NCI-H226 (cell line): ENCODE measurements at regions not wholly inside any gene's neighbourhood (a gene's known extent, or its start where the extent isn't known, plus 50 kb on each side); places are given as distances from the start of the nearest gene placed in this dataset.

Experiments
- DNase-seq: peaks from one replicate; pipeline ENCODE4 v3.0.0-alpha.2; 2015

DNA sequence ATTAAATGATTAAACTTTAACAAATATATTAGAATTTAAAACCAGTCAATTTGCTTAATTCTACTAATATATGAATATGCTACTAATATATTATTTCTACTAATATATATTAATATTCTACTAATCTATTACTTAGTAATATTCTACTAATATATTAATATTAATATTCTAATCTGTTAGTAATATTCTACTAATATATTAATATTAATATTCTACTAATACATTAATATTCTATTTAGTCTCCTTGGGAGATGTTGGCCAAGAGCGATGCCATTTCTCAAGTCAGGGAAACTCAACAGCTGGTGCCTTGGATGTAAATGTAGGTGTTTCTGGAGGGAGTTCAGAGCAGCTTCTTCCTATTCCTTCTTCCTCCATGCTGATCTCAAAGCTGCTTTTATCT is 259.2 kb upstream of the TMTC4 start:
- no peak for DNase-seq

DNA sequence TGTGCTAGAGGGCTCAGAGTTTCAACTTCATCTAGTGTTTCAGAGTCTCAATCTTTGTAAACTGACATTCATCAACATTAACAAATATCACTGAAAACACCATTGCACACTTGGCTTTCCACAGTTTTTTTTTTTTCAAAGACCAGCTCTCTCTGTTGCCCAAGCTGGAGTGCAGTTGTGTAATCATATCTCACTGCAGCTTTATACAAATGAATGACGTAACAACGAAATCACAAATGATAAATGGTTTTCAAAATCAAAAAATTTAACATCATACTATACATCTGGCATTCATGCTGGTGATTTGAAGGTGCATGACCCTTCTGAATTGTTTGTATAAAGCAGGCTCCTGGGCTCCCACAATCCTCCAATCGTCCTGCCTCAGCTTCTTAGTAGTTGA is 248.0 kb upstream of the TMTC4 start:
- DNase-seq, result no peak

DNA sequence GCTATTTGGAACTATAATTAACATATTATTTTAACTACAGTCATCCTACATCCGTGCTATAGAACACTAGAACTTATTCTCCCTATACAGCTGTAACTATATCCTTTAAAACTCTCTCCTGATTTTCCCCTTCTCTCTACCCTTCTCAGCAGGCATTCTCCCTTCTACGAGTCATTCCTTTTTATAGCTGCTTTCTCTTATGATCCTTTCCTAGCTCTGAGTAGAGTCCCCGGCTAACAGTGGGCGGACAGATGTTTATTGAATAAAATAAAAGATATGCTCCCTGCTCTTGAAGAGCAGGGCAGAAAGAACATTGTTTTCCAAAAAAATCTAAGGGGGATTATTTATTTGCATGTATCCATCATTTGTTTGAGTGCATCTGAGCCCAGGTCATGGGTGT is 246.5 kb upstream of the TMTC4 start:
- DNase-seq, result no peak

DNA sequence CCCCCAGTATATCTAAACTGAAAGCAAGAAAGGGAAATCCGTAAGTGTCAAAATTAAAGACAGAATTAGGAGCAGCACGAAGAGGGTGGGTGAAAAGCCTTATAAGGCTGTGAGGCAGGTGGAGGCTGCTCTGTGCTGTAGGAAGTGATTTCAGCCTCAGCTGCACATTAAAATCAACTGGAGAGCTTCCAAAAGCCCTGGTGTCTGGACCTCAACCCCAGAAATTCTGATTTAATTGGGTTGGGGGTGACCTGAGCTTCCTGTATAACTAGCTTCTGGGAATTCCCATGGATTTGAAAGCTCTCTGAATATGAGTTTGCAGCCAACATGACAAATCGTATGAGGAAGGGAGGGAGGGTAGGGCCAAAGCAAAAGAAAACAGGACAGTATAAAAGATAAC is 242.4 kb upstream of the TMTC4 start:
- no peak for DNase-seq

DNA sequence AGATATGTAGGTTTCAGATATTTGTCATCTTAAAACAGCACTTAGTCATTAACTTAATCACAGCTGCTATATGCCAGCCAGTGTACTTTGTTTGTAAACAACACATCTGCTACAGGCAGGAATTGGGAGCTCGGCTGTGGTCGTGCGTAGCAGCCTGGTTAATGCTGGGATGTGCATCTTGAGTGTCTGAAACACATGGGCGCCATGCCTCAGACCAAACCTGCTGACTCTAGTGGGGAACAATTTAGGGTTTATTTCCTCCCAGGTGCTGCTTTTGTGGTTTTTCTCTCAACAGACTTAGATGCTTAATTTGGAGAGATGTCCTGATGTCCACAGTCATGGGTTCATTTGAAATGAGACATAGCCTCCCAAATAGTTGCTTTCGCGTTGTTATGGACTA is 238.5 kb upstream of the TMTC4 start:
- DNase-seq, result no peak

DNA sequence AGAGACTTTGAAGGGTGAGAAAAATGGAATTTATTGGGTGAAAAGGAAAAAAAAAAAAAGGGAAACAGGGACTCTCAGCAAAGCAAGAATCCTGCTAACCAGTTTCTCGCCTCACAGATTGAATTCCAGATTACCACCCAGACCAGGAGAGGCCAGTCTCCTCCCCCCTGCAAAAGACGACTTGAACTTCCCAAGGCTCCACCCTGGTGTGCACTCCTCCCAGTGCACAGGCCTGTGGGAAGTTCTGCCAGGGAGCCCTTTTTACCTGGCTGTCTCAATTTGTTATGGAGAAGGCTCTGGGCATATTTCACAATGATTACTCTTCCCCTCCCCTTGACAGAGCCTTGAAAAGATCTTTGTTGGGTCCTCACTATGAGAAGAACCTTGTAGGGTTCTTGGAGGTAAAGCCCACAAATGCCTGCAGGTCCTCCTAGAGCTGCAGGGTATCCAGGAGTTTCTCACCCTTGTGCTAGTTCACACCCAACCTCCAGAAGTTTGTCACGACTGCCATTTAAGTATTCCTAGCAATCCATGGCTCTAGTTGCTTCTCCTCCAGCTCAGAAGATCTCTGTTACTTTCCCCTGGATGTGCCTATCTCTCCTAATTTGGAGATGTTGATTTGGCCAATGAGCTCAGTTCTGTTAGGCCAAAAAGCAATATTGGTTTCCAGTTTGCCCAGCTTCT is 229.8 kb upstream of the TMTC4 start:
- DNase-seq, result no peak

DNA sequence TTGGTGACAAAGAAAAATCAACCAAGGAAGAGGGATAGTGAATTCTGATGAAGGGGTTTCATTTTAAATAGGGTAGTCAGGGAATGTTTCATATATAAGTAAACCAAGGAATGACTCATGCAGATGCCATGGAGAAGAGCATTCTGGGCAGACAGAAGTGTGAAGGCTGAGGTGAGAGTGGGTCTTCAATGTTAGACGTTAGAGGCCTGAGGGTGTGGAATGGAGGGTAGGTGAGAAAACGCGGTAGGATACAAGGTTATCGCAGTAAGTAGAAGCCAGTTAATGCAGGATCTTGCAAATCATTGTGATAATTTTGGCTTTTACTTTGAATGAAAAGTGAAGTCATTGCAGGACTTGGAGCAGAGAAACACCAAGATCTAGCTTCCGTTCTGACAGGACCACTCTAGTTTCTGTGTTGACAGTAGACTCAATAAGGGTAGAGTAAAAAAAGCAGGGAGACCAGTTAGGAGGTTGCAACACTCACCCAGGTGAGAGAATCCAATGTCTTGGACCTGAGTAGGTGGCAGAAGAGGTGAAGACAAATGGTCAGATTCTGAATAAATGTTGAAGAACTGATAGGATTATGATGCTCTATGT is 225.2 kb upstream of the TMTC4 start:
- DNase-seq, result no peak

DNA sequence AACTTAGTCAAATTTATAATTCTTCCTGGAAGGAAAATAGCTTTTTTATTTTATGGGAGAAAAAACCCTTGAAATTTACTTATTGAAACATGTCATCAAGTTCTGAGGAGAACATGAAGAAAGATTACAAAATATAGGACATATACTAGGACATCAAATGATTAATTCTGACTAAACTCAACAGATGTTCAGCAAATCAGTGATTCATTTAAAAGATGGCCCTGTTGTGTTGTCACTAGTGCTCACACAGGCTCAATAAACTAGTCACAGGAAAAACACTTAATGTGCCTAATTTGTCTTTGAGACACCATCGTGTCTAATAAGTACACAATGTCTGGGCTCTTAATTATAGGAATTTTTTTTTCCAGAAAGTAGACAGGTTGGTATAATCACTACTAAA is 223.8 kb upstream of the TMTC4 start:
- DNase-seq, result no peak

DNA sequence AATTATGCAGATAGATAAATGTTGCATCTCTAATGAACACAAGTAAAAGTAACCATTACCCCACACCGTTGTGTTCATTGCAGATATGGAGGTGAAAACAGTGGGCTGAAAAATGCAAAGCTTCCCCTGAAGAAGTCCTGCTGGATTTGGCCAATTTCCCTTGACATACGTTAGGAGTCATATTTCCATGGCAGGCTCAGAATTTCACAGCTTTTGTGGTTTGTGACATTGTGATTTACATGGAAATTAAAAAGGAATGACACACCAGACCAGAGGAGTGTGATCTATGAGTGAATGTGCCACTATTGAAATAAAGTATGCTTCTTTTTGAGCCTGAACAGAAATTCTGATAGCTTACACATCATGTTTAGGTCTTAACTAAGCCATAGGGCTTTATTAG is 221.1 kb upstream of the TMTC4 start:
- no peak for DNase-seq

DNA sequence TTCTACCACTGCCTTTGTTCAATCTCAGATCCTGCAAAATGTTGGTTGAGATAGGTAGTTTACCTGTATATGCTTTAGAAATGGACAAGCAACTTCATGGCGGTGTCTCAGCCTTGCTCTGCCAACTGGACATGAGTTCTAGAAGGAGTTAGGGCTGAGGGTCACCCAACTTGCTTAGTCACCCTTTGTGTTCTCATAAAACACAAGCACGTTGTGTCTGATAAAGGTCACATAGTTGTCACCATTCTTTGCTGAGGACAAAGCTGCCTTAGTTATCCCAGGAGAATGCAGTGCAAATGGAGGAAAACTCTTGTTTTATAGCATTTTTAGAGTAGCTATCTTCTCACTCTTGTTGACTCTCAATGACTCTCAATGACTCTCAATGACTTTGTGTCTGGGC is 218.4 kb upstream of the TMTC4 start:
- no peak for DNase-seq

DNA sequence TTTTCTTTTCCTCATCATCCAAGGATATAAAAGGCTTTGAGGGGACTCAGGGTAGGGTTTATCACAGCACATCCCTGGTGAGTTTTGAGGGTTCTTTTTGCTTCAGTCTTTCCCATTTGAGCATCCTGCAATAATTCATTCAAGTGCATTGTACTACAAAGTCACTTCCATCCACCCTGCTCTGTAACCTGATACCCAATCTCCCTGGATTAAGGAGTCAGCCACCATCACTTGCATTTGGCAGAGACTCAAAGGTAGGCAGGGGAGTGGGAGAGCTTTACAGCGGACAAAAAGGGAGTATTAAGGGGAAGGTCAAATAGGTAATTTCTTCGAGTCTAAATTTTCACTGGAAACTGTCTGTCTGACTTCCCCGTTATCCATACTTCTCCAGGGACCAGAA is 216.1 kb upstream of the TMTC4 start:
- DNase-seq, result no peak

DNA sequence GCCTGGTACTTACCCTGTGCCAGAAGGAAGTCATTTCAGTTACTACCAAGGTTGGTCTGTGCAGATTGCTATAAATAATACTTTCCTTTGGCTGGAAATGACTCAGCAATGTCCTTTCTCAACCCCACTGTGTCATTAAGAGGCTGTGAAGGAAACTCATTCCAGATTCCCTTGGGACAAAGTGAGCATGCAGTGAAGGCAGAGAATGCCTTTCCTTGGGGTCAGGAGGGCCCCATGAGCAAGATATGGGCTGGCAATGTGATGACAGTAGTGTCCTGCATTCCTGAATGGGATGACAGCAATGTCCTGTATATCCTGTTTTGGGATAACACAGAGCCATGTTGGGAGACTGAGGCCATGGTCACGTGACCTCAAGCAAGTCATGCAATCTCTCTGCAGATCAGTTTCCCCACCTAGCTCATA is 213.1 kb upstream of the TMTC4 start:
- DNase-seq, result no peak

DNA sequence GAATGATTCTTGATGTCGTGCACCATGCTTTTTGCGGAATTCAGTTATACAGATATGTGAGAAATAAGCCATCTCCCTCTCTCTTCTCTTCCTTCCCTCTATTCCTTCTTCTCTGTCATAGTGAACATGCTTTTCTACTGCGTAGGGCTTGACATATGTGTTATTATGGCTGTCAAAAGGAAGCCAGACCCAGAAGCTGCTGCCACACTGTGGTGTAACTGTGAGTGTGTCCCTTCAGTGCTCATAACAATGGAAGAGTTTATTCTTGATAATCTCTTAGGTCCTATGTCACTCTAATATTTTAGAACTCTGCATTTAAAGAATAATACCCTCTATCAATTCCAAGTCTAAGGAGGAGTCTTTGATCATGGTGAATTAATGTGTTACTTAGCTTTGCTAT is 208.9 kb upstream of the TMTC4 start:
- no peak for DNase-seq

DNA sequence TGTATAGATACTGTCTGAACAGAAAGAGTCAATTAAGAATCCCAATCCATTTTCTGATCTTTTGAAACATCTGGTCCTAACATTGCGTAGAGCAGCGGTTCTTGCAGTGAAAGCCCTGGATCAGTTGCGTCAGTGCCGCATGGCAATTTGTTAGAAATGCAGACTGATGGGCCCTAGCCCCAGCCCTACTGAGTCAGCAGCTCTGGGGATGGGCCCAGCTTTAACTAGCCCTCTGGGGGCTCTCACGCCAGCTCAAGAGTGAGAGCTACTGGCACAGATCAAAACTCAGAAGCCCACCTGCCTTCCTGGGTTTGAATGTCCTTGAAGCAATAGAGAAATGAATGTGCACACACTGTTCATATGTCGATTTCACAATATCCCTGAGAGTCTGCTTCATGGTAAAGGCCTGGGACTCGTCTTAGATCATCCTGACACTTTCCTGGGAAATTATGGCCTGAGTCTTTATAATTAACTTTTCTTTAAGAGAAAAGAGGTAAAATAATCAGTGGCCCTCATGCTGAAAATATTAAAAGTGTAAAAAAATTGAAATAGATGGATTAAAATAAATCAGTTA is 206.8 kb upstream of the TMTC4 start:
- no peak for DNase-seq

DNA sequence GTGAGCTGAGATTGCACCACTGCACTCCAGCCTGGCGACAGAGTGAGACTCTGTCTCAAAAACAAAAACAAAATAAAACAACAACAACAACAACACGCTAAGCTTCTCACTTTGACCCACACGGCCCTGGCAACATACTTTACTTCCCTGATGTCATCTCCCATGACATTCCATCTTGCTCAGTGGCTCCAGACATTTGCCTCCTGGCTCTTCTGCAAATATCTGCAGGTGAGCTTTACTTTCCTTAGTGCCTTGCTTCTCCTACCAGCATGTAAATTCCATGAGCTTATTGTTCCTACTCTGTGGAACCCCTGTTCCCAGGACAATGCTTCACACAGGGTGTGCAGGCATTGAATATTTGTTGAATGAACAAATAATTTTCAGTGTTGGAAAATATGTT is 205.6 kb upstream of the TMTC4 start:
- no peak for DNase-seq

DNA sequence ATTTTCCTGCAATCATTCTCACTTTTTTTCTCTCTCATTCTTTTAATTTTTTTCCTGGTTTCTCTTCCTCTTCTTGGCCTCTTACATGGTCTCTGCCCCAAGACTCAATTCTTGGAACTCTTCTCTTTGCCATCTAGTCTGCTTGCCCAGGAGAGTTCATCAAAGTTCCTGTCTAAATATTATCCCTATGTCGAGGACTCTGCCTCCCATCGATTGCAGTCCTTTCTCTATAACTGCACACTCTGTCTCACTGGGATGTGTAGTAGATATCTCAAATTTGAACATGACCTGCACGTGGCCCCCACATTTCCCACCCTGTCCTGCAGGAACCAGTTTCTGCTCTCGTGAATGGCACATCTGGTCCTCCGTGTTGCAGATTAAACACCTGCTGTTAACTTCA is 204.7 kb upstream of the TMTC4 start:
- DNase-seq, result no peak

DNA sequence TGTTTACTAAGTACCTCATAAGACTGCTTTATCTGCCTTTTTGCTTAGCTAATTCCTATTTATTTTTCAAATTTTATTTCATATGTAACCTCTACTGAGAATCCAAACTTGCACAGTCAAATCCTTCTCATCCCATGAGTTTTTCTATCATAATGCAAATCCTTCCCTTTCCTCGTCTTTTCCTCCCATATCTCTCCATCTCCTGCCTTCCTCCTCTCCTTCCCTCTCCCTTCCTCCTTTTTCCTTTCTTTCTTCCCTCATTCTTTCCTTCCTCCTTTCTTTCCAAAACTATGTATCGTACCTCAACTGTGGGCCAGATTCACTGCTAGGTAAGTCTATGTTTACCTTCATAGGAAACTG is 201.4 kb upstream of the TMTC4 start:
- no peak for DNase-seq

DNA sequence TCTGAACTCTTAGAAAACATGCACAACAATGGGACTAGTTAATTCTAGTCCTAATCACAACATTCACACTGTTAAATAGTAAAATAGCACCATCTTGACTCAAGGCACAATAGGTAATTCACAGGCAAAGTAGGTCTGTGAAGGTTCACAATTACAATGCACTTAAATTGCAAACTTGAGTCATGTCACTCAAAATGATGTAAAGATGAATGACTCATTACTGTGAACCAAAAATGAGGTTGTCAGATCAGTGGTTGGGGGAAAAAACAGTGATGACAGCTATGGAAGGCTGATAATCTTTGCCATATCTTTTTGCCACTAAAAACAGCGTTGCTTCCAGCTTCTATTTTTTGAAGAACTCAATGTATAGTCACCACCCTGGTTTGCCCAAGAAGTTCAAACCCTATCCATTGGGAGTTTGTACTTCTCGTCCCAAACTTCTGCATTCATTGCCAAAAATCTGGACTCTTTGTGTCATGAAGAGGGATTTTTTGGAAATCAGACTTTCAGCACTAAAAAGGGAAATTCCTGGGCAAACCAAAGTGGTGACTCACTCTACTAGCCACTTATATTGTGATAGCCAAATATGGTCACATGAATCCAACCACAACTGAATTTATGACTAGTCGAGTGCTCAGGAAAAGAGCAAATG is 200.9 kb upstream of the TMTC4 start:
- DNase-seq, result peak; percentile 35

DNA sequence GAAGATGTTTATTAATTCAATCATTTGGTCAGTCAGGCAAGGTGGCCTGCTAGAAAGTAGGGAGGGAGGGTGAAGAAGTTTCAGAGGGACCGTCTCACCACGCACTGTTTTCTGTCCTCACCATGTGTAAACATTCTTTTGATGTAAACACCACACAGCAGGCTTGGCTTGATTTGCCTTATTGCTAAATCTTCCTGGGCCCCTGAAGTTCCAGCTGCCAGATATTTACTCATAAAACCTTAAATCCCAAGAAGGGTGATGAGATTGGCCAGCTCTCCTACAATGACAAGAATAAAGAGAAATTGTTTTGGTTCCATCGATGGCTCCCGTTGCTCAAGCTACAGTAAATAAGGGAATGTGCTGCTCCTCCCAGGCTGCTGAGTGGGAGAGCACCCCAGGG is 198.2 kb upstream of the TMTC4 start:
- DNase-seq, result no peak

DNA sequence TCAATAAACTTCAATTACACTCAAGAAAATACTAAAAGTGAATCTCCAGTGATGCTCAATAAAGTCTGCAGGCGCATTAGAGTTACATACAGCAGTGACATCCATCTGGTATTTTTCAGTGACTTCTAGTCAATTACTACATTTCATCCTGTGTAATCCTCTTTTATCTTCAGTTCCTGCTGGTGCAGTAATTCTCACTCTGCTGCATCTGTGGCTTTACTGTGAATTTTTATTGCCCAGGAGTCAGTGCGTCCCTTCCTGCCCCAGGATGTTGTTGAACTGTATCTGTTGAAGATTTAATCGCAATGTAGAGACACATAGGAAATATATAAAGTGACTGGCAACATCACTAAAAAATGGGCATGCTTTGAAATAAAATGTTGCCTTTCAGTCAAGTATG is 196.3 kb upstream of the TMTC4 start:
- no peak for DNase-seq

DNA sequence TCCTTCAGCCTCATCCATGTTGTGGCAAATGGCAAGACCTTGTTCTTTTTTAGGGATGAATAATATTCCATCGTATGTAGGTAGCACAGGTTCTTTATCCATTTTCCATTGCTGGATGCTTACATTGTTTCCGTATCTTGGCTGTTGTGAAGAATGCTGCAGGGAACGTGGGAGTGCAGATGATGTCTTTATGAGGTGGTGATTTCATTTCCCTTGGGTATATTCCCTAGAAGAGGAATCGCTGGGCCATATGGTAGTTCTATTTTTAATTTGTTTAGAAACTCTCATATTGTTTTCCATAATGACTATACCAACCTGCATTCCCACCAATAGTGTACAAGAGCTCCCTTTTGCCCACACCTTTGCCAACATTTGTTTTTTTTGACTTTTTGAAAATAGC is 186.3 kb upstream of the TMTC4 start:
- no peak for DNase-seq

DNA sequence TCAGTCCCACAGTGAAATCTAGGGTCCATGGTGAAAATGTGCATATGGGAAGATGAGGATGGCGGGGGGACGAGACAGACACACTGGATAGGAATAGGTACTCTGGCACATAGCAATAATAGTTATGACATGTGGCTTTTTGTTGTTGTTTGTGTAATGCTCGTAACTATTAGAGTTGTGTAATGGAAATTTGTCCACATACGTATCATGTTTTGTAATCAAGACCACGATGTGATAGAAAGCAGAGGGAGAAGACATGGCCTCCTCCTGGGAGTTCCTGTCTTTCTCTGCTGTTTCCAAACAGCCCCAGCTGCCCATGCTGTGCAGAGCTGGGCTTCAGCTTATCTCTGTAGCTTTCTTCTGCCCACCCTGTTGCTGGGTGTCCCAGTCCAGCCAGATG is 185.3 kb upstream of the TMTC4 start:
- no peak for DNase-seq

DNA sequence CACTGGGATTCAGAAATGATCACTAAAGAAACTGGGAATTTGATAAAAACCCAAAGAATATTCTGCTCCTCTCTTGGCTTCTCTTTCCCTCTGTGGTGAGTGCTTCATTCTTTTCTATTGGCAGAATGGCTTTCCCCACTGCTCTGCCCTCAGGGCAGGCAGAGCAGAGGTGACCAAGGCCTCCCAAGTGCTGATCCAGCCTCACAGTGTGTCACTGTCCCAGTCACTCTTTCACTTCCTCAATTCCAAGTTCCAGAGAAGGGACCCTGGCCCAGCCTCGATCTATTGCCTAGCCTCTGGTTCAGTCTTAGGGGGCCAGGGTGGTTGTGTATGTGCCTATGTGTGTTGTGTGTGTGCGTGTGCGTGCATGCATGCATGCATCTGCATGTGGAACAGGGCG is 180.6 kb upstream of the TMTC4 start:
- DNase-seq, result no peak

DNA sequence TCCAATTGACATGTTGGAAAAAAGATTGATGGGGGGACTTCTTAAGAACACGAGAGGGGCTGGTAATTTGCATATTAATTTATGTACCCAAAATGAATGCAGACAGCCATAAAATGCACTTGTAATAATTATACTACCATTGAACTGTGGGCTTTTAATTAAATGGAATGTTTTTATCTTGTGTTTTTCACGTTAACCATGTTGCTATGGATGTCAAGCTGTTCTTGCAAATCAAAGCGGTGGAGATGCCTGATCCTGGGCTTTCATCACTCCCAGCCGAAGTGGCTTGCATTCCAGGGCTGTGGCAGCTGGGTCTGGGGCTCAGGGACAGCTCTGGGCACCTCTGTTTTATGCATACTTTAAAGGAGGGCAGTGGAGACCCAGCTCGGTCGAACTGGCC is 179.4 kb upstream of the TMTC4 start:
- no peak for DNase-seq

DNA sequence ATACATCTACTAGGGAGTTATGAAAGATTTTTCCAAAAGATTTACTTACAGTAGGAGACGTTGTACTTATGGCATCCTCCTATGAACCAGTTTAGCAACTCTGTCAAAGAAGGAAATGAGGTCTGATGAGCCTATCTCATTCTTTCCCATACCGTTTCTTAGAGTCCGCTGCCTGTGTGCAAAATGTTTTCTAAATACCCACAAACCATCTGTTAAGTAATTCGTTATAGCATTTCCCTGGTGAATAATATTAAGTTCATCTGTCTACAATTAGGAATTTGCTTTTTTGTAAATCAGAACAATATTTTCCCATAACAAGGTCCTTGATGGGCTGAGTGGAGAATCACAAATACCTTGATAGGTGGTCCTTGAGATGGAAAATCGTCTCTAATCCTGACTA is 178.8 kb upstream of the TMTC4 start:
- no peak for DNase-seq
